ENCODE measurements at regions not wholly inside any gene's neighbourhood (a gene's known extent, or its start where the extent isn't known, plus 50 kb on each side); places are given as distances from the start of the nearest gene placed in this dataset.
"Not testable (repeated sequence)": the region's sequence is repeated elsewhere in the genome, so short reads cannot be mapped to it uniquely, and the experiment has no call there.

DNA sequence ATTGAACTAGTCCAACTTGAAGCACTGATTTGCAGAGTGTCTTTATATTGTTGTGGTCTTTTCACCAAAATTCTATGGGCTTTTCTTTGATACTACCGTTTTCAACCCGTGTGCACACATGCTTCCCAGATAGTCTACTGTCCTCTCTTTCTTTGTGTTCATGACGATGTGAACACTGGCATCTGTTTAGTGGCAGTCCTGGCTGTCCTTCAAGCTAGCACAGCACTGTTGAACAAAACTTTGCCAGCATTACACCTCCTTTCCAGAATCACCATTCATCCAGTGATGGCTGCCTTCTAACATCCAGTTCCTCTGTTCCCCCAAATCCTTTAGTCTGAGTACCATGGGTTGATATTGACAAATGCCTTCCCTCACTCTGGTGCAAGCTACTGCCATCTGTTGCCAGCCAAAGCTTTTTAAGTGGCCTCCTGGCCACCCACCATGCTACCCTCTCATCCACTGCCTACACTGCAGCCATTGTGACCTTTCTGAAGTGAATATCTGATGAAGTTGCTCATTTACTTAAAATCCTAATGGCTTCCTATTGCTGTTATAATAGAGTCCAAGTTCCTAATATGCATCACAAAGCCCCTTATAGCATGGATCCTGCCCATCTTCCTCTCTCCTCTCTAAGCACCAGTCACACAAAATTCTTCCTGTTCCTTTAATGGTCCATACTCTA, 94.3 kb downstream of the NIBAN1 start:
- intact Hi-C loops (cut with DNase I; ENCODE audit: low total_unique reads): no loop called here
- peaks cover 0 to 8% (median 4%) of the 10 kb centered on the region in 4 donors for H3K36me3 ChIP-seq
- H3K4me1 ChIP-seq: peaks cover 4 to 85% (median 60%) of the 10 kb centered on the region in 4 donors
- peak overlapping the region in 1 of 5 donors; percentile 85 for H3K27ac ChIP-seq
- no peak for DNase-seq
- no peaks in the 10 kb centered on the region for H3K27me3 ChIP-seq
- no peak for TF ChIP-seq POLR2AphosphoS5 (IDR thresholded peaks at IDR 0.05)
- TF ChIP-seq, protein P1, sequence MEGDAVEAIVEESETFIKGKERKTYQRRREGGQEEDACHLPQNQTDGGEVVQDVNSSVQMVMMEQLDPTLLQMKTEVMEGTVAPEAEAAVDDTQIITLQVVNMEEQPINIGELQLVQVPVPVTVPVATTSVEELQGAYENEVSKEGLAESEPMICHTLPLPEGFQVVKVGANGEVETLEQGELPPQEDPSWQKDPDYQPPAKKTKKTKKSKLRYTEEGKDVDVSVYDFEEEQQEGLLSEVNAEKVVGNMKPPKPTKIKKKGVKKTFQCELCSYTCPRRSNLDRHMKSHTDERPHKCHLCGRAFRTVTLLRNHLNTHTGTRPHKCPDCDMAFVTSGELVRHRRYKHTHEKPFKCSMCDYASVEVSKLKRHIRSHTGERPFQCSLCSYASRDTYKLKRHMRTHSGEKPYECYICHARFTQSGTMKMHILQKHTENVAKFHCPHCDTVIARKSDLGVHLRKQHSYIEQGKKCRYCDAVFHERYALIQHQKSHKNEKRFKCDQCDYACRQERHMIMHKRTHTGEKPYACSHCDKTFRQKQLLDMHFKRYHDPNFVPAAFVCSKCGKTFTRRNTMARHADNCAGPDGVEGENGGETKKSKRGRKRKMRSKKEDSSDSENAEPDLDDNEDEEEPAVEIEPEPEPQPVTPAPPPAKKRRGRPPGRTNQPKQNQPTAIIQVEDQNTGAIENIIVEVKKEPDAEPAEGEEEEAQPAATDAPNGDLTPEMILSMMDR (IDR thresholded peaks at IDR 0.05): no peak
- no peak for TF ChIP-seq EP300 (IDR thresholded peaks at IDR 0.05)
- no peak for TF ChIP-seq POLR2A (IDR thresholded peaks at IDR 0.05)
- 81 to 95% (median 94%) methylated on average over 3 of the region's 3 CpGs for WGBS, 5 donors
- H3K9me3 ChIP-seq: no peaks in the 10 kb centered on the region
- H3K4me3 ChIP-seq: no peak overlapping the region

DNA sequence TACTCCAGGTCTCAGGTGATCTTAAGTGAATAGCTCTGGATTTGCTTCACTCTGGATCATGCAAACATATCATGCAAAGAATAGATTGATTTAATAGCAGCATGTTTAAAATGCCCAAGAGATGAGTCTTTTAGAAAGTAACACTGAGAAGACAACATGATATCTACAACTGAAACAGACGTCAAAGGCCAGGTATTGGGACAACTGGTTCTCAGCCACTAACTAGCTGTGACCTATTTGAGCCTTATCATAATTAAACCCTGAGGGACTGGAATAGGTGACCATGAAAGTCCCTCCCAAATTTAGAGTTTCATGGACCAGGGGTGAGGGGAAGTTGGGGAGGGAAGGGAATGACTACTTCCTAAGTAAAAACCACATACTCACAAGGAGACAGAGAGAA, 95.7 kb downstream of the NIBAN1 start:
- TF ChIP-seq EP300 (IDR thresholded peaks at IDR 0.05): no peak
- no peak for TF ChIP-seq POLR2A (IDR thresholded peaks at IDR 0.05)
- TF ChIP-seq, protein P1 (IDR thresholded peaks at IDR 0.05): no peak
- TF ChIP-seq POLR2AphosphoS5 (IDR thresholded peaks at IDR 0.05): no peak
- Histone ChIP-seq H3K36me3 (peaks cover 0 to under 1% (median 0%) of the 10 kb centered on the region in 4 donors), H3K9me3 (no peaks in the 10 kb centered on the region), H3K27me3 (no peaks in the 10 kb centered on the region), H3K4me3 (no peak overlapping the region), H3K27ac (peak overlapping the region in 2 of 5 donors; percentile 30 to 85), H3K4me1 (peaks cover 4 to 77% (median 53%) of the 10 kb centered on the region in 4 donors)
- intact Hi-C loops (cut with DNase I; ENCODE audit: low total_unique reads): no loop called here
- 24 to 66% (median 41%) methylated on average over 1 of the region's 1 CpG for WGBS, 5 donors
- no peak for DNase-seq

DNA sequence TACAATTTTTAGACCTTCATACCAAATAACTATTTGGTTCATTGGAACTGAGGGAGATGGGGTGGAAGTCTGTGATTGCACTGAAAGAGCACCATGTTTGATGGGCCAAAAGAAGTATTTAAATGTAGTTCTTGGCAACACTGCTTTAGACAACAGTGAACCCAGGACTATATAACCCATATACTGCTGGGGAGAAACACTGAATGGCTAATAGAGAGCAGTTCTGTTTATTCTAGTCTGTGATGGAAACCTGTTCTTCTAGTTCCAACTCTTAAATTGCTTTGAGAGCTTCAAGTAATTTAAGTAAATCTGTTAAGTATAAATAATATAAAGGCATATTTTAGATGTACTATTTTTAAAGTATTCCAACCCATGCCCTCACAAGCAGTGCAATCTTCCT, 96.3 kb downstream of the NIBAN1 start:
- intact Hi-C loops (cut with DNase I; ENCODE audit: low total_unique reads): no loop called here
- no peaks in the 10 kb centered on the region for H3K9me3 ChIP-seq
- peaks cover 0 to 6% (median 2%) of the 10 kb centered on the region in 4 donors for H3K36me3 ChIP-seq
- H3K4me3 ChIP-seq: no peak overlapping the region
- no peaks in the 10 kb centered on the region for H3K27me3 ChIP-seq
- peaks cover 4 to 71% (median 48%) of the 10 kb centered on the region in 4 donors for H3K4me1 ChIP-seq
- TF ChIP-seq, protein P1 (IDR thresholded peaks at IDR 0.05): no peak
- no peak for TF ChIP-seq POLR2A (IDR thresholded peaks at IDR 0.05)
- TF ChIP-seq POLR2AphosphoS5 (IDR thresholded peaks at IDR 0.05): no peak
- no peak for TF ChIP-seq EP300 (IDR thresholded peaks at IDR 0.05)
- H3K27ac ChIP-seq: peak overlapping the region in 1 of 5 donors; percentile 85
- DNase-seq: peak in 1 of 2 donors; percentile 58

DNA sequence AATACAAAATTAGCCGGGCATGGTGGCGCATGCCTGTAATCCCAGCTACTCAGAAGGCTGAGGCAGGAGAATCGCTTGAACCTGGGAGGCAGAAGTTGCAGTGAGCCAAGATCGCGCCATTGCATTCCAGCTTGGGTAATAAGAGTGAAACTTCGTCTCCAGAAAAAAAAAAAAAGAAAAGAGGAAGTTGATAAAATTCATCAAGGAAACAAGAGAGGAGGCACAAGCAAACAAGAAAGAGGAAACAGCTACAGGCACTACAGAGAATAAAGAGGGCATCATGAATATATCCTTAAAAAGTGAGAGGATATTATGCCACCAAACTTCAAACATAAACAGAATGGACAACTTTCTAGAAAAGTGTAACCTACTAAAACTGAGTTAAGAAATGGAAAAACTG, 98.3 kb downstream of the NIBAN1 start:
- H3K9me3 ChIP-seq; H3K27me3 ChIP-seq; intact Hi-C loops (cut with DNase I; ENCODE audit: low total_unique reads); H3K27ac ChIP-seq; H3K4me3 ChIP-seq; DNase-seq: not testable (repeated sequence)
- 85 to 91% (median 86%) methylated on average over 6 of the region's 6 CpGs for WGBS, 5 donors
- Histone ChIP-seq H3K36me3 (peaks cover 0 to 14% (median 2%) of the 10 kb centered on the region in 4 donors), H3K4me1 (peaks cover 4 to 52% (median 34%) of the 10 kb centered on the region in 4 donors)

DNA sequence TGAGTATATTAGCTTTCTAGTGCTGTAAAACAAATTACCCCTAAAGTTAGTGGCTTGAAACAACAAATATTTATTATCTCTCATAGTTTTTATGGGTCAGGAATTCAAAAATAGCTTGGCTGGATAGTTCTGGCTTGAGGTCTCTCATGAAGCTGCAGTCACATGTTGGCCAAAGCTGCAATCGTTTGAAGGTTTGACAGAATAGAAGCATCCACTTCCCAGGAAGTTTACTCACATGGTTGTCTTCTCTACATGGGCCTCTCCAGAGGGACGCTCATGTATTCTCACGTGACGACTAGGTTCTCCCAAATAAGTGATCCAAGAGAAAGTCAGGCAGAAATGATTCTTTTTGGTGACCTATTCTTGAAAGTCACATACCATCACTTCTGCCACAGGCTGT, 99.1 kb downstream of the NIBAN1 start:
- Histone ChIP-seq H3K27ac (no peak overlapping the region), H3K4me3 (no peak overlapping the region), H3K9me3 (no peaks in the 10 kb centered on the region), H3K27me3 (no peaks in the 10 kb centered on the region), H3K36me3 (peaks cover 0 to 14% (median 2%) of the 10 kb centered on the region in 4 donors), H3K4me1 (peaks cover 4 to 46% (median 30%) of the 10 kb centered on the region in 4 donors)
- WGBS, 5 donors: 73 to 90% (median 85%) methylated on average over 4 of the region's 4 CpGs
- DNase-seq: no peak
- no peak for TF ChIP-seq POLR2AphosphoS5 (IDR thresholded peaks at IDR 0.05)
- no peak for TF ChIP-seq EP300 (IDR thresholded peaks at IDR 0.05)
- TF ChIP-seq, protein P1 (IDR thresholded peaks at IDR 0.05): no peak
- TF ChIP-seq POLR2A (IDR thresholded peaks at IDR 0.05): no peak
- intact Hi-C loops (cut with DNase I; ENCODE audit: low total_unique reads): no loop called here

All from stomach (tissue), 8 donors.